ENCODE measurements at regions not wholly inside any gene's neighbourhood (a gene's known extent, or its start where the extent isn't known, plus 50 kb on each side); places are given as distances from the start of the nearest gene placed in this dataset.
"Not testable (repeated sequence)": the region's sequence is repeated elsewhere in the genome, so short reads cannot be mapped to it uniquely, and the experiment has no call there.

- no peak for DNase-seq (ENCODE audit: low read depth, low spot score)
Observed at GRCh38 chr19:31875591-31875990, 469.8 kb upstream of the ZNF507 start.

- no peak for DNase-seq (ENCODE audit: low read depth, low spot score)
Observed at GRCh38 chr19:31880283-31880682, 465.1 kb upstream of the ZNF507 start.

- no peak for DNase-seq (ENCODE audit: low read depth, low spot score)
Observed at GRCh38 chr19:31881988-31882387, 463.4 kb upstream of the ZNF507 start.

- no peak for DNase-seq (ENCODE audit: low read depth, low spot score)
Observed at GRCh38 chr19:31882709-31883108, 462.7 kb upstream of the ZNF507 start.

GRCh38 chr19:31883296-31883990 is 462.0 kb upstream of the ZNF507 start:
- no peak for DNase-seq (ENCODE audit: low read depth, low spot score)

GRCh38 chr19:31885280-31885853 is 460.0 kb upstream of the ZNF507 start:
- DNase-seq (ENCODE audit: low read depth, low spot score) = no peak

- no peak for DNase-seq (ENCODE audit: low read depth, low spot score)
Observed at GRCh38 chr19:31890230-31890629, 455.2 kb upstream of the ZNF507 start.

- DNase-seq (ENCODE audit: low read depth, low spot score) = no peak
Observed at GRCh38 chr19:31892060-31892459, 453.4 kb upstream of the ZNF507 start.

- not testable (repeated sequence) for DNase-seq (ENCODE audit: low read depth, low spot score)
Observed at GRCh38 chr19:31893491-31893890, 451.9 kb upstream of the ZNF507 start.

GRCh38 chr19:31894451-31894850 is 451.0 kb upstream of the ZNF507 start:
- no peak for DNase-seq (ENCODE audit: low read depth, low spot score)

- no peak for DNase-seq (ENCODE audit: low read depth, low spot score)
Observed at GRCh38 chr19:31897292-31897691, 448.1 kb upstream of the ZNF507 start.

- no peak for DNase-seq (ENCODE audit: low read depth, low spot score)
Observed at GRCh38 chr19:31900991-31901390, 444.4 kb upstream of the ZNF507 start.

- DNase-seq (ENCODE audit: low read depth, low spot score) = no peak
Observed at GRCh38 chr19:31902821-31903220, 442.6 kb upstream of the ZNF507 start.

GRCh38 chr19:31903979-31904378 is 441.4 kb upstream of the ZNF507 start:
- no peak for DNase-seq (ENCODE audit: low read depth, low spot score)

GRCh38 chr19:31906111-31906871 is 439.1 kb upstream of the ZNF507 start:
- no peak for DNase-seq (ENCODE audit: low read depth, low spot score)

- no peak for DNase-seq (ENCODE audit: low read depth, low spot score)
Observed at GRCh38 chr19:31907661-31908060, 437.7 kb upstream of the ZNF507 start.

- no peak for DNase-seq (ENCODE audit: low read depth, low spot score)
Observed at GRCh38 chr19:31908080-31908479, 437.3 kb upstream of the ZNF507 start.

GRCh38 chr19:31908496-31909225 is 436.7 kb upstream of the ZNF507 start:
- DNase-seq (ENCODE audit: low read depth, low spot score) = no peak

GRCh38 chr19:31910224-31910623 is 435.2 kb upstream of the ZNF507 start:
- no peak for DNase-seq (ENCODE audit: low read depth, low spot score)

GRCh38 chr19:31911577-31911976 is 433.8 kb upstream of the ZNF507 start:
- no peak for DNase-seq (ENCODE audit: low read depth, low spot score)

- no peak for DNase-seq (ENCODE audit: low read depth, low spot score)
Observed at GRCh38 chr19:31913103-31913661, 432.2 kb upstream of the ZNF507 start.

- DNase-seq (ENCODE audit: low read depth, low spot score) = no peak
Observed at GRCh38 chr19:31930401-31930800, 415.0 kb upstream of the ZNF507 start.

Measured in pulmonary artery endothelial cell (primary cell).